ENCODE measurements at regions not wholly inside any gene's neighbourhood (a gene's known extent, or its start where the extent isn't known, plus 50 kb on each side); places are given as distances from the start of the nearest gene placed in this dataset.
A peak's percentile ranks its signal among the peaks of the same experiment; 100 is the strongest.

- Mint-ChIP-seq H3K36me3 (ENCODE audit: low read depth) (no peaks in the 10 kb centered on the region), H3K4me1 (ENCODE audit: low read depth) (peaks cover 23% of the 10 kb centered on the region), H3K27me3 (ENCODE audit: low read depth) (peaks cover 4% of the 10 kb centered on the region), H3K9me3 (ENCODE audit: low read depth) (no peaks in the 10 kb centered on the region), H3K27ac (ENCODE audit: unreplicated experiment) (no peak overlapping the region), H3K4me3 (ENCODE audit: unreplicated experiment) (no peak overlapping the region)
- TF ChIP-seq CTCF (IDR thresholded peaks at IDR 0.05): peak; percentile 82
- DNase-seq (ENCODE audit: low spot score): no peak
These were observed 695.2 kb downstream of the QKI start for GRCh38 chr6:164109770-164110140.

- no peaks in the 10 kb centered on the region for H3K9me3 Mint-ChIP-seq (ENCODE audit: low read depth)
- no peaks in the 10 kb centered on the region for H3K27me3 Mint-ChIP-seq (ENCODE audit: low read depth)
- TF ChIP-seq CTCF (IDR thresholded peaks at IDR 0.05): no peak
- no peaks in the 10 kb centered on the region for H3K36me3 Mint-ChIP-seq (ENCODE audit: low read depth)
- peak overlapping the region; percentile 80 for H3K27ac Mint-ChIP-seq (ENCODE audit: unreplicated experiment)
- H3K4me3 Mint-ChIP-seq (ENCODE audit: unreplicated experiment): no peak overlapping the region
- no peak for DNase-seq (ENCODE audit: low spot score)
- peaks cover 23% of the 10 kb centered on the region for H3K4me1 Mint-ChIP-seq (ENCODE audit: low read depth)
These were observed 694.6 kb downstream of the QKI start for GRCh38 chr6:164108869-164109769.

GRCh38 chr6:164108092-164108491, 693.6 kb downstream of the QKI start:
- H3K4me3 Mint-ChIP-seq (ENCODE audit: unreplicated experiment): no peak overlapping the region
- no peaks in the 10 kb centered on the region for H3K9me3 Mint-ChIP-seq (ENCODE audit: low read depth)
- DNase-seq (ENCODE audit: low spot score): no peak
- H3K36me3 Mint-ChIP-seq (ENCODE audit: low read depth): no peaks in the 10 kb centered on the region
- TF ChIP-seq CTCF (IDR thresholded peaks at IDR 0.05): no peak
- H3K27me3 Mint-ChIP-seq (ENCODE audit: low read depth): no peaks in the 10 kb centered on the region
- peak overlapping the region; percentile 91 for H3K27ac Mint-ChIP-seq (ENCODE audit: unreplicated experiment)
- peaks cover 23% of the 10 kb centered on the region for H3K4me1 Mint-ChIP-seq (ENCODE audit: low read depth)

GRCh38 chr6:164107297-164107995, 692.9 kb downstream of the QKI start:
- TF ChIP-seq CTCF (IDR thresholded peaks at IDR 0.05): no peak
- Mint-ChIP-seq H3K4me1 (ENCODE audit: low read depth) (peaks cover 23% of the 10 kb centered on the region), H3K36me3 (ENCODE audit: low read depth) (no peaks in the 10 kb centered on the region), H3K4me3 (ENCODE audit: unreplicated experiment) (no peak overlapping the region), H3K9me3 (ENCODE audit: low read depth) (no peaks in the 10 kb centered on the region), H3K27ac (ENCODE audit: unreplicated experiment) (peak overlapping the region; percentile 91), H3K27me3 (ENCODE audit: low read depth) (no peaks in the 10 kb centered on the region)
- no peak for DNase-seq (ENCODE audit: low spot score)

GRCh38 chr6:164106345-164106769, 691.8 kb downstream of the QKI start:
- no peak for DNase-seq (ENCODE audit: low spot score)

More at GRCh38 chr6:164106345-164106769, 691.8 kb downstream of the QKI start:
- Mint-ChIP-seq H3K27ac (ENCODE audit: unreplicated experiment) (no peak overlapping the region), H3K36me3 (ENCODE audit: low read depth) (no peaks in the 10 kb centered on the region), H3K4me3 (ENCODE audit: unreplicated experiment) (no peak overlapping the region), H3K27me3 (ENCODE audit: low read depth) (no peaks in the 10 kb centered on the region), H3K9me3 (ENCODE audit: low read depth) (no peaks in the 10 kb centered on the region), H3K4me1 (ENCODE audit: low read depth) (peaks cover 23% of the 10 kb centered on the region)
- peak; percentile 79 for TF ChIP-seq CTCF (IDR thresholded peaks at IDR 0.05)
